ENCODE measurements at regions not wholly inside any gene's neighbourhood (a gene's known extent, or its start where the extent isn't known, plus 50 kb on each side); places are given as distances from the start of the nearest gene placed in this dataset.

GRCh38 chr4:34732176-34732950 lies 1512.0 kb downstream of the ARAP2 start:
- DNase-seq, result no peak

GRCh38 chr4:34733185-34733941 lies 1511.0 kb downstream of the ARAP2 start:
- peak; percentile 32 for DNase-seq

- peak; percentile 23 for DNase-seq
Observed at GRCh38 chr4:34766935-34767334, 1477.4 kb downstream of the ARAP2 start.

DNA sequence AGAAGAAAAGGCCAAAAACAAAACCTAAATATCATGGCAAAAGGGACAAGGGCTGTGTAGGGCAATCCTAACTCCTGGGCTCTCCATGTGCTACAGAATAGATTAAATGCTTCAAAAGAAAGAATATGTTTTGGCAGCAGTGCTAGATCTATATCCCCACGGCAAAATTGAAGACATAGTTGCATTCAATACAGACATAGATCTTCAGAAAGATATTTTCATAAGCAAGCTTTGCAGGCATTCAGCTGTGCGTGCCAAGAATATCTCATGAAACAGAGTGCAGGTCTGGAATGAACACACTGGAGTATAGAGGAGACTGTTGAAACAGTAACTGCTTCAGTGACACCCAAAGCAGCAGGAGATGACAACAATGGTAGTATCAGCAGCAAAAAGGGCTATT lies 1476.9 kb downstream of the ARAP2 start:
- DNase-seq, result no peak

GRCh38 chr4:34771632-34772031 lies 1472.7 kb downstream of the ARAP2 start:
- no peak for DNase-seq

DNA sequence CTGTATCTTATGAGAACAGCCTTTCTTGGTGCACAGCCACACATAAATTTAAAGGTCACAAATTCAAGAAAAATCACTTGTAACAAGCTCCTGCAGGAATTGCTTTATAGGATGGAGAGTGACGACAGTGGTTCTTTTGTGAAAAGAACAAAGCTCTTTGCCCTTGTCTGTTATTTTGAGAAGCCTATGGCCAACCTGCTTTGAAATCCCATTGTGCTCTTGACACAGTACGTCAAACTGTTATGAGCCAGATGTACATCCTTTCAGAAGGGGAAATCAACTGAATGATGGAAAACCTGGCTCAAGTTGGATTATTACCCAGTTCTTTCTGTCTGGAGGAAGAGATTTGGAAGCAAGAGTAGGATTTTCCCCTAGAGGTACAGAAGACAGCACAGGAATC lies 1454.2 kb downstream of the ARAP2 start:
- DNase-seq, result no peak

GRCh38 chr4:34791209-34791608 lies 1453.1 kb downstream of the ARAP2 start:
- DNase-seq, result no peak

DNA sequence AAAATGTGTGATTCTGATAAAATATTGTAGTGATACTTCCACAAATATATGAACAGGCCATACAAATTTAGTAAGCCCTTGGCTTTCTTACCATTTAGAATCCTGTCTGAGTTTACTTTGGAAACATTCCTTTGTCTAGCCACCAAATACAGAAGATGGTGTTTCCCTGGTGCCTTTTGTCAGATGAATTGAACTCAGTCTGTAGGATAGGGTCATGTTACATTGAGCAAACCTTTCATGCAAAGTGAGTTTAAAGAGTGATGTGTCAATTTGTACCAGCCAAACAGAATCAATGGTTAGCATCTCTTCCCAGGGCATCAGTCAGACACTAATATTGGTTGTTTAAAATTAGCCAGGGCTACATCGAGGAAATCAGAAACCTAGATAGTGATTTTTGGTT lies 1443.4 kb downstream of the ARAP2 start:
- DNase-seq, result no peak

DNA sequence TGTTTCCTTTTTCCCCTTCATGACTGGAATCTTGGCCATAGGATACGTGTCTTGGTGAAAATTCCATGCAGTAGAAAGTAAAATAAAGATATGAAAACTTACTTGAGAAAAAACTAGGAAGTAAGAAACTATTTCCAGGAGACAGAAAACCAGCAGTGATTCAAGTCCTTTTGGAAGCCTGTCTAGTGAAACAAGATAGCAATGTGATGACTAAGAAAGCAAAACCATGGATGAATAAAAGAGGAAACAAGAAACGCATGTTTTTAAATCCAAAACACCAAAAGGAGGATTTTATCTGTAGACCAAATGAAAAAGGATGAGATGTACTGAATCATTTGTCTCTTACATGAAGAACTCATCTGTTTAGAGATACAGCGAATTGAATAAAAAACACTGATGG lies 1430.0 kb downstream of the ARAP2 start:
- no peak for DNase-seq

GRCh38 chr4:34824515-34824914 lies 1419.8 kb downstream of the ARAP2 start:
- no peak for DNase-seq

GRCh38 chr4:34826660-34827059 lies 1417.7 kb downstream of the ARAP2 start:
- no peak for DNase-seq

- no peak for DNase-seq
Observed at GRCh38 chr4:34845926-34846325, 1398.4 kb downstream of the ARAP2 start.

- DNase-seq, result no peak
Observed at GRCh38 chr4:34850421-34850820, 1393.9 kb downstream of the ARAP2 start.

DNA sequence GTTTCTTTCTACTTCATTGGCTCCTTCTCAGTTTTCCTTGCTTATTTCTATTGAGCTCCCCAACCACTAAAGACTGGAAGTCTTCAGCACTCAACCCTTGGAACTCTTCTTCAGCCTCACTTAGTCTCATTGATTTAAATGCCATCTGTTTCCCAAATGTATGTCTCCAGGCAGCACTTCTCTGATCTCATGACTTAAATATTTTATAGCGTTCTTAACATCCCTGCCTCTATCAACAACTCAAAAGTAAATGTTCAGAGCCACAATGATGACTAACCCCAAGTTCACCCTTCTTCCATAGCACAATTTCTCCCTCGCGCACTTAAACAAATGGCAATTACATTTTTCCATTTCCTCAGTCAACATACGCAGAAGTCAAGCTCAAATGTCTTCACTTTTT lies 1393.3 kb downstream of the ARAP2 start:
- DNase-seq, result no peak

GRCh38 chr4:34851411-34851810 lies 1392.9 kb downstream of the ARAP2 start:
- no peak for DNase-seq

GRCh38 chr4:34854451-34854850 lies 1389.9 kb downstream of the ARAP2 start:
- no peak for DNase-seq

DNA sequence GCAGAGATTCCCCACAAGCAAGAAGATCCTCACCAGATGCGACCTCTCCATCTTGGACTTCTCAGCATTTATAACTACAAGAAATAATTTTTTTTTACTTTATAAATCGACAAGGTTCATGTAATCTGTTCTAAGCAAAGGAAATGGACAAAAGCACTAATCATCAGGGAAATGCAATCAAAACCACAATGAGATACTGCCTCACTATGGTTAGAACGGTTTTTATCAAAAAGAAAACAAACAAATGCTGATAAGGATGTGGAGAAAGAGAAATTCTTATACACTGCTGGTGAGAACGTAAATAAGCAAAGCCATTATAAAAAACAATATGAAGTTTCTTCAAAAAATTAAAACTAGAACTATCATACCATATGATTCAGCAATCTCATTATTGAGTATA lies 1382.6 kb downstream of the ARAP2 start:
- DNase-seq, result no peak

GRCh38 chr4:34878961-34879360 lies 1365.4 kb downstream of the ARAP2 start:
- no peak for DNase-seq

GRCh38 chr4:34880246-34880645 lies 1364.1 kb downstream of the ARAP2 start:
- DNase-seq, result no peak

DNA sequence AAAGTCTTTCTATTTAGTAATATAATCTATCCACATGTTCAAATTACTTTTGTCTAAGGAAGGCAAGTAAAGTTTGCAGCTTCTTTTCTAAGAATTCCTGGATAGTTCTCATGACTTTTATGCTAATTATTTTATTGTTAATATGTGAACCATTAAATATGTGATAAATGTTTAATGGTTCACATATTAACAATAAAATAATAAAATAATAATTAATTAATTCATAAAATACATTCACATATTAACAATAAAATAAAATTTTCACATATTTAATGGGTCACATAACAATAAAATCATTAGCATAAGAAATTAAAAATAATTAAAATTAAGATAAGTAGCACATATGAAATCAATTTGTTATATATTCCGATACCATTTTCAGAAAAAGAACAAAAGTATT lies 1352.4 kb downstream of the ARAP2 start:
- DNase-seq, result no peak

DNA sequence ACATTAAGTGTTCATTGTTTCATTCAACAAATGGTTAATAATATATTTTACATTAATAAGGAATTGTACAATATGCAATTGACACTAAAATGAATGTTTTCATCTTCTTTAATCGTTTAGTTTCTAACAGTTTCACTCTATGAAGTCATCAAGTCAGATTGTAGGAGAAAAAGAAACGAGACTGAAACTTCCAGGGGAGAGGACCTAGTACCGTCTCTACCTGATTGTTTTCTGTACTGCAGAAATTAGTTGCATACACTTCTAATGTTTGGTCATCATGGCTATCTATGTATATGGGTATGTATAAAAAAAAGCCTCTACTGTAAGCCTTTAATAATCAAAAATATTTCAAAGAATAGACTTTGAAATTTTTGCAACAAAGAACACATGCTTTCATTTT lies 1350.9 kb downstream of the ARAP2 start:
- DNase-seq, result no peak

DNA sequence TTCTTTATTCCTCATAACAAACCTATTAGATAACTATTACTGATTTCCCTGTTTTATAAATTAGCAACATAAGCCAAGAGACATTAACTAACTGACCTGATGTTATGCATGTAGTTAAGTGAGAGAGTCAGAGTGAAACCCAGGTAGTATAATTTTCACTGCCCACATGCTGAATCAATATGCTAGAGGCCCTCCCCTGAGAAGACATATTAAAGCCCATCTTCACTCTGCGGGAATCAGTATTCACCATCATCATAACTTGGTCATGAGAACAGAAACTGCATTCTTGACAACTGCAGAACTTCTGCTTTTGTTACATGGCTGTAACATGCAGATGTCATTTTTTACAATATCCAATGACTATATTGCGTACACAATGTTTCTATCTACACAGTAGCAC lies 1324.3 kb downstream of the ARAP2 start:
- no peak for DNase-seq

DNA sequence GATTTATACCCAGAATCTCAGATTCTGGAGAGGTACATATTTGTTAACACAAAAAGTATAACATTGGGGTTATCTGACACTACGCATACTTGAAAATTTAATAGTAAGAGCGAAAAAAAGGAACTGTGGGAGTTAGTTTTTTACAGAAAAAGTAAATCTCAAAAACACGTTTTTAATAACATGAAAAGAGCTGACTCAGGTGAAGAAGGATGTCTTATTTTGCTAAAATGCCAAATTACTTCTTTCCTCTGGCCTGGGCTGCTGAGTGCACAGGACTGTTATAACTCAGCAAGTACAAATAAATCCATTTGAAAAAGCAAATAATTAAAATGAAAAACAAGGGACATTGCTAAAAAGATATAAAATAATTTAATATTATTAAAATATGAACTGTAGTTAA lies 1322.9 kb downstream of the ARAP2 start:
- DNase-seq, result no peak

GRCh38 chr4:34922325-34922724 lies 1322.0 kb downstream of the ARAP2 start:
- DNase-seq, result no peak

DNA sequence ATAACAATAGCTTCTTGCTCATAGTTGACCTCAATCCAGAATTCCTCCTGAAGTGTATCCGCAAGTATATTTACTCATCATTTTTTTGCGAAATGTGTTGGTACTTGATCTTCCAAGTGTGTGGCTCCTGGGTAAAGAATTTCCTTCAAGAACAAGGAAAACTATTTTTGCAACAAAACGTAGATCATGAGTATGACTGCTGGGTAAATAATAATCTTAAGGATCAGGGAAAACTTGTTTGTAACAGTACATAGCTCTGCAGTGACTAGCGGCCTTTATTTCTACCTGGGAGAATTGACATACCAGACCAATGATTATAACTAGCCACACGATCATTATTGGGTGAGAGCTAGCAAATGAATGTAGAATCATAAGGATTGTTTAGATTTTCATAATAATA lies 1311.7 kb downstream of the ARAP2 start:
- DNase-seq, result no peak
